ENCODE measurements at regions not wholly inside any gene's neighbourhood (a gene's known extent, or its start where the extent isn't known, plus 50 kb on each side); places are given as distances from the start of the nearest gene placed in this dataset.
A peak's percentile ranks its signal among the peaks of the same experiment; 100 is the strongest.

DNA sequence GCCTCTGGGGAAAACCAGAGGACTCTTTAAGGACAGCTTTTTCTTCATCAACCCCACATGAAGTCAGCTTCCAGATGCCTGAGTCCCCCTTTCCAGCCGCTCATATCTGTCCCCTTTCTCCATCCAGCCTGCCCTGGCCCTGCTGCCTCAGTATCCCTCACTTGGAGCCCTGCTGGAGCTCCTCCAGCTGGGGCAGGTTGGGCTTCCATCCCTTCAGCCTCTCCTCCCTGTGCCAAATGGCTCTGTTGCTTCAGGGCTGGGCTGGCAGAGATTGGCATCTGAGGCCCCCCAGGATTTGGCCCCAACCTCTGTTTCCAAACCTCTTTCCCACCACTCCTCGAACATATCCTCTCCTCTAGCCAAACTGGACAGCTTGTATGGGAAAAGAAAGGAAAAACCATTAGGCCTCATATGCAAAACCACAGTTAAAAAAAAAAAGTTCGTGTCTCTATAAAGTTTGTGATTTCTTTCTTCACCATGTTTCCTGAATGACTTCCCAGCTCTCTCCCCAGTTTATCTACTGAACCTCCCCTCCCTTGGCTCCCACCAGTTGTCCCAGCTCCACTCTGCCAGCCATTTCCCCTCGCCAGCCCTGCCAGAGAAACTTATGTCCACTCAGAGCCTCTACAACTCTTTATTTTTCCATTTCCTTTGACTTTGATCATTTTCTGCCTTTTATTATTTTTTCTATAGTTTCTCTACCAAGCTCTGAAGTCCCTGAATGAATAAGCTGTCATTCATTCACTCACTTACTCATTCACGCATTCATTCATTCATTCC is 217.9 kb downstream of the FOXD2 start:
- H3K4me1 ChIP-seq, result no peaks in the 10 kb centered on the region
- H3K36me3 ChIP-seq, result no peaks in the 10 kb centered on the region
- TF ChIP-seq EP300 (IDR thresholded peaks at IDR 0.05), result no peak
- TF ChIP-seq, protein P1, sequence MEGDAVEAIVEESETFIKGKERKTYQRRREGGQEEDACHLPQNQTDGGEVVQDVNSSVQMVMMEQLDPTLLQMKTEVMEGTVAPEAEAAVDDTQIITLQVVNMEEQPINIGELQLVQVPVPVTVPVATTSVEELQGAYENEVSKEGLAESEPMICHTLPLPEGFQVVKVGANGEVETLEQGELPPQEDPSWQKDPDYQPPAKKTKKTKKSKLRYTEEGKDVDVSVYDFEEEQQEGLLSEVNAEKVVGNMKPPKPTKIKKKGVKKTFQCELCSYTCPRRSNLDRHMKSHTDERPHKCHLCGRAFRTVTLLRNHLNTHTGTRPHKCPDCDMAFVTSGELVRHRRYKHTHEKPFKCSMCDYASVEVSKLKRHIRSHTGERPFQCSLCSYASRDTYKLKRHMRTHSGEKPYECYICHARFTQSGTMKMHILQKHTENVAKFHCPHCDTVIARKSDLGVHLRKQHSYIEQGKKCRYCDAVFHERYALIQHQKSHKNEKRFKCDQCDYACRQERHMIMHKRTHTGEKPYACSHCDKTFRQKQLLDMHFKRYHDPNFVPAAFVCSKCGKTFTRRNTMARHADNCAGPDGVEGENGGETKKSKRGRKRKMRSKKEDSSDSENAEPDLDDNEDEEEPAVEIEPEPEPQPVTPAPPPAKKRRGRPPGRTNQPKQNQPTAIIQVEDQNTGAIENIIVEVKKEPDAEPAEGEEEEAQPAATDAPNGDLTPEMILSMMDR (IDR thresholded peaks at IDR 0.05), result no peak
- no peak for TF ChIP-seq POLR2AphosphoS5 (IDR thresholded peaks at IDR 0.05)
- TF ChIP-seq POLR2A (IDR thresholded peaks at IDR 0.05), result no peak
- peak; percentile 37 for DNase-seq
- H3K27me3 ChIP-seq, result no peaks in the 10 kb centered on the region
- intact Hi-C loops (cut with DNase I), result no loop called here
- H3K27ac ChIP-seq, result no peak overlapping the region
- H3K4me3 ChIP-seq, result no peak overlapping the region
- H3K9me3 ChIP-seq, result no peaks in the 10 kb centered on the region
- 77 to 85% methylated on average over 5 of the region's 5 CpGs for WGBS, 2 donors

DNA sequence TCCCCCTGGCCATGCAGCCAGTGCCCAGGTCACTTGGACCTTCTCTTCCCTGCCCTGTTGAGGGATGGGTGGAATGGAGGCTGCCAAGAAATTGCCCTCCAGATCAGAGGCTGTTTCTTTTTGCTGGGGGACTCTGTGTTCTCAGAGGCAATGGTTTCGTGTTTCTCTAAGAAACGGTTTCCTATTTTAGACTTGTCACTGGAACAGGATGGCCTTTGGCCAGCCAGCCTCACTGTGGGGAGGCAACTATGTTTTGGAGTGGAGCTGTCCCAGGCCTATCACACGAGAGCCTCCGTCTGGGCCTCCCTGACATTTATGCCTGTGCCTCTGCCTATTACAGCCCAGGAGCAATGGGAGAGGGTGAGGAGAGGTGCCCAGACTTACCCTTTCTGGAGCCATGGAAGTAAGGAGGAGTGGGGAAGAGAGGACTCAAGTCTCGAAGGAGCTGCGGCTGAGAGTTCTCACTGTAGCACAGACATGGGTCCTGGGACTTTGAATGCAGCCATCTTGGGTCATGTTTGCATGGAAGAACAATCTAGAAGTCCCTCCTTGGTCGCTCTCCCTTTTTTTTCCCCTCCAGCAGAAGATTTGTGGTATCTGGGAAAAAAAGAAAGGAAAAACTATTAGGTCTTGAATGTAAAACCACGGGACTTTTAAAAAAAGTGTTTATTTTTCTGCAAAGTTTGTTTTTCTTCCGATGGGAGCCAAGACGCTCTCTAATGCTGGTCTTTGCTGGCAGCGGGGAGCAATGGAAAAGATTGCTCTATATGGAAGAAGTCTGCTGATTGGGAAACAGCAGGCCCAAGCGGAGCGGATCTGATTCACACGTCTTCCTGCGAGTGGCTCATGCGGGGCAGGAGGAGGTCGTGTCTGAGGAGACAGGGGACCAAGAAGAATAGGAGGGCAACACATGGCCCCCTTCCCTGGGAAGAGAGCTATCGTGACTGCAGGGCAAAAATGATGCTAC is 219.2 kb downstream of the FOXD2 start:
- intact Hi-C loops (cut with DNase I), result no loop called here

DNA sequence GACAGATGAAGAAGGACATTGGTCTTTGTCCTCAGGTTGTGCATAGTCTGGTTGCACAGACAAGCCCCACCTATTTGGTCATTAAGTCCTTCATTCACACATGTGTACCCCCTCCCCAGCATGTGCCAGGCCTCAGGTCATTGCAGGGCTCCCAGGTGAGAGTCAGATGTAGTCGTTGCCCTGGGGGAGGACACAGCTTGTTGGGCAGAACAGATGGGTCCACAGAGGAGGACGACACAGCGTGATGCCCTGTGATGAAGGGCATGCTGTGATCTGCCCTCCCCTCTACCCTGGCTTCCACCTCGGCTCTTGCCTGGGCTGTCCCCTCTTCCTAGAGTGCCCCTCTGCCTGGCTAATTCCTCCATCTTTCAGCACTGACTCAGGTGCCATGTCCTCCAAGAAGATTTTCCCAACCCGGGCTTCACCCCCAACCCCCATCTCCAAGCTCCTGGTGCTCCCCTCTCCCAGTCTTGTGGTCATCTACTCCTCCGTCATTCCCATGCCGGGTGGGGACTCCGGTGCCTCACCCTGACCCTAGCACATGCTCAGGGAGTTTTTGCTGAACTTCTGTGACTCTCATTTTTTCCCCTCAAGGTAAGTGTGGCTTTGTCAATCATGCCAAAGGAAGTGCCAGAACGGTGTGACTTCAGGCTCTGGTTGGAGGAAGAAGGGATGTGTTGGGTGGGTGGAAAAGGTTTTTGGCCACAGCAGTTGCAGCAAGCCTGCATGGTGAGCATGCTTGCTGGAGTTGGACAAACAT is 220.5 kb downstream of the FOXD2 start:
- Histone ChIP-seq H3K4me1 (no peaks in the 10 kb centered on the region), H3K4me3 (no peak overlapping the region), H3K27me3 (no peaks in the 10 kb centered on the region), H3K36me3 (no peaks in the 10 kb centered on the region), H3K27ac (no peak overlapping the region), H3K9me3 (no peaks in the 10 kb centered on the region)
- intact Hi-C loops (cut with DNase I), result no loop called here
- DNase-seq, result peak; percentile 61
- TF ChIP-seq, protein P1 (IDR thresholded peaks at IDR 0.05), result no peak
- TF ChIP-seq POLR2AphosphoS5 (IDR thresholded peaks at IDR 0.05) (no peak), POLR2A (IDR thresholded peaks at IDR 0.05) (no peak), EP300 (IDR thresholded peaks at IDR 0.05) (no peak)
- 91 to 94% methylated on average over 9 of the region's 9 CpGs for WGBS, 2 donors

More for the DNA sequence above, 219.2 kb downstream of the FOXD2 start:
- Histone ChIP-seq H3K27ac (peak overlapping the region in 2 of 4 donors; percentile 42 to 53), H3K36me3 (no peaks in the 10 kb centered on the region), H3K9me3 (no peaks in the 10 kb centered on the region), H3K4me1 (no peaks in the 10 kb centered on the region), H3K27me3 (no peaks in the 10 kb centered on the region), H3K4me3 (no peak overlapping the region)
- 82 to 85% methylated on average over 18 of the region's 18 CpGs for WGBS, 2 donors
- TF ChIP-seq POLR2A (IDR thresholded peaks at IDR 0.05) (no peak), POLR2AphosphoS5 (IDR thresholded peaks at IDR 0.05) (no peak), EP300 (IDR thresholded peaks at IDR 0.05) (no peak)
- TF ChIP-seq, protein P1 (IDR thresholded peaks at IDR 0.05), result no peak
- peak; percentile 72 for DNase-seq

DNA sequence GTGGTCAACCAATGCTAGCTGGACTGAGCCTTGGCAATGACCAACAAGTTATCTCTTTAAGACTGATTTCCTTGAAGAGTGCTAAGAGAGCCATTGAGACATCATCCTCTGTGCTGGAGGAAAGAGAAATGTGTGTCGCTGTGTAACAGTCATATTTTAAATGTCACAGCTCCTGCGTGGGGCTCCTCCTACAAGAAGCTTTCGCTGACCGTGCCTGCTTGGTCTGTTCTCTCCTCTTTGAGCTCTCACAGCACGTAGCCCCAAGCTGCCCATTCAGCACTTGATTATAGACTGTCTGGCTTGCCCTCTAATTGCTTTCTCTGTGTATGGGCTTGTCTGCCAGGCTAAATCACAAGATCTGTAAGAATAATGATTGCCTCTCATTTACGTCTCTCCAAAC is 221.3 kb downstream of the FOXD2 start:
- H3K36me3 ChIP-seq, result no peaks in the 10 kb centered on the region
- no peak overlapping the region for H3K27ac ChIP-seq
- H3K9me3 ChIP-seq, result no peaks in the 10 kb centered on the region
- no peak for TF ChIP-seq POLR2AphosphoS5 (IDR thresholded peaks at IDR 0.05)
- TF ChIP-seq, protein P1 (IDR thresholded peaks at IDR 0.05), result no peak
- no peak for TF ChIP-seq POLR2A (IDR thresholded peaks at IDR 0.05)
- TF ChIP-seq EP300 (IDR thresholded peaks at IDR 0.05), result no peak
- H3K4me1 ChIP-seq, result no peaks in the 10 kb centered on the region
- peak; percentile 13 for DNase-seq
- WGBS, 2 donors, result 88% methylated on average over 6 of the region's 6 CpGs
- no peak overlapping the region for H3K4me3 ChIP-seq
- no peaks in the 10 kb centered on the region for H3K27me3 ChIP-seq
- intact Hi-C loops (cut with DNase I), result no loop called here

Measured in sigmoid colon (tissue), 6 donors.